ENCODE measurements at regions not wholly inside any gene's neighbourhood (a gene's known extent, or its start where the extent isn't known, plus 50 kb on each side); places are given as distances from the start of the nearest gene placed in this dataset.
"Not testable (repeated sequence)": the region's sequence is repeated elsewhere in the genome, so short reads cannot be mapped to it uniquely, and the experiment has no call there.

- not testable (repeated sequence) for H3K4me1 ChIP-seq (ENCODE audit: control insufficient read depth in 2 of 2, insufficient read depth in 2 of 2, low read length in 2 of 2); H3K27me3 ChIP-seq (ENCODE audit: control insufficient read depth in 2 of 2, insufficient read depth in 2 of 2, low read length in 2 of 2); H3K36me3 ChIP-seq (ENCODE audit: control insufficient read depth in 2 of 2, insufficient read depth in 2 of 2, low read length in 2 of 2); H3K9ac ChIP-seq (ENCODE audit: low read depth in 1 of 2, low read length in 2 of 2); H3K4me3 ChIP-seq (ENCODE audit: low read length in 2 of 2); H3K9me3 ChIP-seq (ENCODE audit: control insufficient read depth in 2 of 2, low read length in 2 of 2); H3K27ac ChIP-seq (ENCODE audit: low read depth in 2 of 2, low read length in 2 of 2)
These were observed 67.8 kb downstream of the MRPL36 start for GRCh38 chr5:1731855-1732237.

GRCh38 chr5:1731091-1731639, 68.5 kb downstream of the MRPL36 start:
- Histone ChIP-seq H3K4me1 (ENCODE audit: control insufficient read depth in 2 of 2, insufficient read depth in 2 of 2, low read length in 2 of 2) (no peaks in the 10 kb centered on the region), H3K36me3 (ENCODE audit: control insufficient read depth in 2 of 2, insufficient read depth in 2 of 2, low read length in 2 of 2) (no peaks in the 10 kb centered on the region), H3K27me3 (ENCODE audit: control insufficient read depth in 2 of 2, insufficient read depth in 2 of 2, low read length in 2 of 2) (no peaks in the 10 kb centered on the region), H3K9me3 (ENCODE audit: control insufficient read depth in 2 of 2, low read length in 2 of 2) (no peaks in the 10 kb centered on the region), H3K4me3 (ENCODE audit: low read length in 2 of 2) (no peak overlapping the region), H3K27ac (ENCODE audit: low read depth in 2 of 2, low read length in 2 of 2) (no peak overlapping the region), H3K9ac (ENCODE audit: low read depth in 1 of 2, low read length in 2 of 2) (no peak overlapping the region)

- H3K36me3 ChIP-seq (ENCODE audit: control insufficient read depth in 2 of 2, insufficient read depth in 2 of 2, low read length in 2 of 2), result no peaks in the 10 kb centered on the region
- H3K9me3 ChIP-seq (ENCODE audit: control insufficient read depth in 2 of 2, low read length in 2 of 2), result no peaks in the 10 kb centered on the region
- no peaks in the 10 kb centered on the region for H3K27me3 ChIP-seq (ENCODE audit: control insufficient read depth in 2 of 2, insufficient read depth in 2 of 2, low read length in 2 of 2)
- no peaks in the 10 kb centered on the region for H3K4me1 ChIP-seq (ENCODE audit: control insufficient read depth in 2 of 2, insufficient read depth in 2 of 2, low read length in 2 of 2)
- no peak overlapping the region for H3K4me3 ChIP-seq (ENCODE audit: low read length in 2 of 2)
- no peak overlapping the region for H3K9ac ChIP-seq (ENCODE audit: low read depth in 1 of 2, low read length in 2 of 2)
- H3K27ac ChIP-seq (ENCODE audit: low read depth in 2 of 2, low read length in 2 of 2), result no peak overlapping the region
These were observed 69.2 kb downstream of the MRPL36 start for GRCh38 chr5:1730487-1730847.

GRCh38 chr5:1729641-1730486, 69.8 kb downstream of the MRPL36 start:
- Histone ChIP-seq H3K36me3 (ENCODE audit: control insufficient read depth in 2 of 2, insufficient read depth in 2 of 2, low read length in 2 of 2) (no peaks in the 10 kb centered on the region), H3K9me3 (ENCODE audit: control insufficient read depth in 2 of 2, low read length in 2 of 2) (no peaks in the 10 kb centered on the region), H3K27me3 (ENCODE audit: control insufficient read depth in 2 of 2, insufficient read depth in 2 of 2, low read length in 2 of 2) (no peaks in the 10 kb centered on the region), H3K4me1 (ENCODE audit: control insufficient read depth in 2 of 2, insufficient read depth in 2 of 2, low read length in 2 of 2) (no peaks in the 10 kb centered on the region), H3K27ac (ENCODE audit: low read depth in 2 of 2, low read length in 2 of 2) (no peak overlapping the region), H3K9ac (ENCODE audit: low read depth in 1 of 2, low read length in 2 of 2) (no peak overlapping the region), H3K4me3 (ENCODE audit: low read length in 2 of 2) (no peak overlapping the region)

- Histone ChIP-seq H3K4me1 (ENCODE audit: control insufficient read depth in 2 of 2, insufficient read depth in 2 of 2, low read length in 2 of 2) (no peaks in the 10 kb centered on the region), H3K9me3 (ENCODE audit: control insufficient read depth in 2 of 2, low read length in 2 of 2) (no peaks in the 10 kb centered on the region), H3K9ac (ENCODE audit: low read depth in 1 of 2, low read length in 2 of 2) (no peak overlapping the region), H3K27me3 (ENCODE audit: control insufficient read depth in 2 of 2, insufficient read depth in 2 of 2, low read length in 2 of 2) (no peaks in the 10 kb centered on the region), H3K36me3 (ENCODE audit: control insufficient read depth in 2 of 2, insufficient read depth in 2 of 2, low read length in 2 of 2) (no peaks in the 10 kb centered on the region), H3K4me3 (ENCODE audit: low read length in 2 of 2) (no peak overlapping the region), H3K27ac (ENCODE audit: low read depth in 2 of 2, low read length in 2 of 2) (no peak overlapping the region)
These were observed 70.8 kb downstream of the MRPL36 start for GRCh38 chr5:1728846-1729245.

- Histone ChIP-seq H3K9ac (ENCODE audit: low read depth in 1 of 2, low read length in 2 of 2) (no peak overlapping the region), H3K27ac (ENCODE audit: low read depth in 2 of 2, low read length in 2 of 2) (no peak overlapping the region), H3K36me3 (ENCODE audit: control insufficient read depth in 2 of 2, insufficient read depth in 2 of 2, low read length in 2 of 2) (no peaks in the 10 kb centered on the region), H3K9me3 (ENCODE audit: control insufficient read depth in 2 of 2, low read length in 2 of 2) (no peaks in the 10 kb centered on the region), H3K4me3 (ENCODE audit: low read length in 2 of 2) (no peak overlapping the region), H3K27me3 (ENCODE audit: control insufficient read depth in 2 of 2, insufficient read depth in 2 of 2, low read length in 2 of 2) (no peaks in the 10 kb centered on the region), H3K4me1 (ENCODE audit: control insufficient read depth in 2 of 2, insufficient read depth in 2 of 2, low read length in 2 of 2) (no peaks in the 10 kb centered on the region)
These were observed 72.1 kb downstream of the MRPL36 start for GRCh38 chr5:1727571-1727970.

- Histone ChIP-seq H3K27me3 (ENCODE audit: control insufficient read depth in 2 of 2, insufficient read depth in 2 of 2, low read length in 2 of 2) (no peaks in the 10 kb centered on the region), H3K27ac (ENCODE audit: low read depth in 2 of 2, low read length in 2 of 2) (no peak overlapping the region), H3K4me3 (ENCODE audit: low read length in 2 of 2) (no peak overlapping the region), H3K9ac (ENCODE audit: low read depth in 1 of 2, low read length in 2 of 2) (no peak overlapping the region), H3K9me3 (ENCODE audit: control insufficient read depth in 2 of 2, low read length in 2 of 2) (no peaks in the 10 kb centered on the region), H3K36me3 (ENCODE audit: control insufficient read depth in 2 of 2, insufficient read depth in 2 of 2, low read length in 2 of 2) (no peaks in the 10 kb centered on the region), H3K4me1 (ENCODE audit: control insufficient read depth in 2 of 2, insufficient read depth in 2 of 2, low read length in 2 of 2) (no peaks in the 10 kb centered on the region)
These were observed 72.7 kb downstream of the MRPL36 start for GRCh38 chr5:1726956-1727355.

- no peaks in the 10 kb centered on the region for H3K9me3 ChIP-seq (ENCODE audit: control insufficient read depth in 2 of 2, low read length in 2 of 2)
- no peak overlapping the region for H3K27ac ChIP-seq (ENCODE audit: low read depth in 2 of 2, low read length in 2 of 2)
- no peak overlapping the region for H3K9ac ChIP-seq (ENCODE audit: low read depth in 1 of 2, low read length in 2 of 2)
- H3K4me1 ChIP-seq (ENCODE audit: control insufficient read depth in 2 of 2, insufficient read depth in 2 of 2, low read length in 2 of 2), result no peaks in the 10 kb centered on the region
- H3K4me3 ChIP-seq (ENCODE audit: low read length in 2 of 2), result no peak overlapping the region
- H3K36me3 ChIP-seq (ENCODE audit: control insufficient read depth in 2 of 2, insufficient read depth in 2 of 2, low read length in 2 of 2), result no peaks in the 10 kb centered on the region
- H3K27me3 ChIP-seq (ENCODE audit: control insufficient read depth in 2 of 2, insufficient read depth in 2 of 2, low read length in 2 of 2), result no peaks in the 10 kb centered on the region
These were observed 73.2 kb downstream of the MRPL36 start for GRCh38 chr5:1726469-1726865.

- H3K9me3 ChIP-seq (ENCODE audit: control insufficient read depth in 2 of 2, low read length in 2 of 2), result no peaks in the 10 kb centered on the region
These were observed 73.8 kb downstream of the MRPL36 start for GRCh38 chr5:1725641-1726468.

More at GRCh38 chr5:1725641-1726468, 73.8 kb downstream of the MRPL36 start:
- no peak overlapping the region for H3K4me3 ChIP-seq (ENCODE audit: low read length in 2 of 2)
- H3K9ac ChIP-seq (ENCODE audit: low read depth in 1 of 2, low read length in 2 of 2), result no peak overlapping the region
- H3K27ac ChIP-seq (ENCODE audit: low read depth in 2 of 2, low read length in 2 of 2), result no peak overlapping the region
- H3K27me3 ChIP-seq (ENCODE audit: control insufficient read depth in 2 of 2, insufficient read depth in 2 of 2, low read length in 2 of 2), result no peaks in the 10 kb centered on the region
- no peaks in the 10 kb centered on the region for H3K36me3 ChIP-seq (ENCODE audit: control insufficient read depth in 2 of 2, insufficient read depth in 2 of 2, low read length in 2 of 2)
- H3K4me1 ChIP-seq (ENCODE audit: control insufficient read depth in 2 of 2, insufficient read depth in 2 of 2, low read length in 2 of 2), result no peaks in the 10 kb centered on the region
